A549 (cell line): ENCODE measurements at regions not wholly inside any gene's neighbourhood (a gene's known extent, or its start where the extent isn't known, plus 50 kb on each side); places are given as distances from the start of the nearest gene placed in this dataset.

Experiments
- CEBPB ChIP-seq, 2 experiments: fragments of >200 bp in 1 of 2; sonication (Bioruptor Twin) in 1 of 2; formaldehyde crosslinking in 1 of 2; IDR thresholded peaks; 2 replicates each; pipeline ENCODE4 v1.6.1; 2012 to 2016
- CHD2 ChIP-seq: fragments of 150-350 bp; IDR thresholded peaks from 2 replicates; pipeline ENCODE4 v1.6.1; 2014; ENCODE audit warnings: low read length; ENCODE audit not compliant: partially characterized antibody
- EP300 ChIP-seq, 2 experiments: fragments of >200 bp; sonication (Bioruptor Twin); formaldehyde crosslinking; IDR thresholded peaks; 2 replicates in 1 of 2; 3 replicates in 1 of 2; pipeline ENCODE4 v1.6.1; 2016 to 2017
- HOXA7 ChIP-seq: fragments of 250-450 bp; sonication (Bioruptor Pico); IDR thresholded peaks from 2 replicates; pipeline ENCODE4 v1.5.0; 2020; ENCODE audit warnings: mild to moderate bottlenecking, moderate library complexity
- NR3C1 ChIP-seq: fragments of >200 bp; sonication (Bioruptor Twin); formaldehyde crosslinking; IDR thresholded peaks from 3 replicates; pipeline ENCODE4 v1.6.1; 2017
- POLR2A ChIP-seq: IDR thresholded peaks from 2 replicates; pipeline ENCODE4 v1.6.1; 2012; ENCODE audit warnings: mild to moderate bottlenecking, low read length
- REST ChIP-seq: fragments of 200-600 bp; sonication (generic); IDR thresholded peaks from 2 replicates; pipeline ENCODE4 v1.6.1; 2016; ENCODE audit warnings: antibody characterized with exemption, mild to moderate bottlenecking, moderate library complexity
- RFX5 ChIP-seq: fragments of 450-650 bp; IDR thresholded peaks from 2 replicates; pipeline ENCODE4 v1.7.1; 2014; ENCODE audit warnings: antibody characterized with exemption, mild to moderate bottlenecking, moderate library complexity
- ZSCAN20 ChIP-seq: fragments of 250-450 bp; sonication (Bioruptor Pico); IDR thresholded peaks from 2 replicates; pipeline ENCODE4 v1.8.0; 2022; ENCODE audit warnings: mild to moderate bottlenecking, moderate library complexity
- TF ChIP-seq, protein P1 (sequence below): fragments of >200 bp; sonication (Bioruptor Twin); formaldehyde crosslinking; IDR thresholded peaks from 3 replicates; pipeline ENCODE4 v1.5.1; 2016
- TF ChIP-seq, protein P2 (sequence below): fragments of 450-650 bp; IDR thresholded peaks from 2 replicates; pipeline ENCODE4 v1.6.1; 2014; ENCODE audit warnings: antibody characterized with exemption

- TF ChIP-seq, protein P1, sequence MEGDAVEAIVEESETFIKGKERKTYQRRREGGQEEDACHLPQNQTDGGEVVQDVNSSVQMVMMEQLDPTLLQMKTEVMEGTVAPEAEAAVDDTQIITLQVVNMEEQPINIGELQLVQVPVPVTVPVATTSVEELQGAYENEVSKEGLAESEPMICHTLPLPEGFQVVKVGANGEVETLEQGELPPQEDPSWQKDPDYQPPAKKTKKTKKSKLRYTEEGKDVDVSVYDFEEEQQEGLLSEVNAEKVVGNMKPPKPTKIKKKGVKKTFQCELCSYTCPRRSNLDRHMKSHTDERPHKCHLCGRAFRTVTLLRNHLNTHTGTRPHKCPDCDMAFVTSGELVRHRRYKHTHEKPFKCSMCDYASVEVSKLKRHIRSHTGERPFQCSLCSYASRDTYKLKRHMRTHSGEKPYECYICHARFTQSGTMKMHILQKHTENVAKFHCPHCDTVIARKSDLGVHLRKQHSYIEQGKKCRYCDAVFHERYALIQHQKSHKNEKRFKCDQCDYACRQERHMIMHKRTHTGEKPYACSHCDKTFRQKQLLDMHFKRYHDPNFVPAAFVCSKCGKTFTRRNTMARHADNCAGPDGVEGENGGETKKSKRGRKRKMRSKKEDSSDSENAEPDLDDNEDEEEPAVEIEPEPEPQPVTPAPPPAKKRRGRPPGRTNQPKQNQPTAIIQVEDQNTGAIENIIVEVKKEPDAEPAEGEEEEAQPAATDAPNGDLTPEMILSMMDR, result no peak
- no peak for TF ChIP-seq REST
- TF ChIP-seq NR3C1, result no peak
- TF ChIP-seq, protein P2, sequence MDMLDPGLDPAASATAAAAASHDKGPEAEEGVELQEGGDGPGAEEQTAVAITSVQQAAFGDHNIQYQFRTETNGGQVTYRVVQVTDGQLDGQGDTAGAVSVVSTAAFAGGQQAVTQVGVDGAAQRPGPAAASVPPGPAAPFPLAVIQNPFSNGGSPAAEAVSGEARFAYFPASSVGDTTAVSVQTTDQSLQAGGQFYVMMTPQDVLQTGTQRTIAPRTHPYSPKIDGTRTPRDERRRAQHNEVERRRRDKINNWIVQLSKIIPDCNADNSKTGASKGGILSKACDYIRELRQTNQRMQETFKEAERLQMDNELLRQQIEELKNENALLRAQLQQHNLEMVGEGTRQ, result no peak
- TF ChIP-seq HOXA7 (CRISPR knock-in tag), result no peak
- TF ChIP-seq POLR2A, result no peak
- TF ChIP-seq CEBPB (IDR thresholded peaks at IDR 0.05), result no peak
- no peak for TF ChIP-seq EP300 (IDR thresholded peaks at IDR 0.05)
- no peak for TF ChIP-seq CHD2
- TF ChIP-seq RFX5, result no peak
- TF ChIP-seq ZSCAN20 (CRISPR knock-in tag), result no peak
These were observed 357.2 kb downstream of the SLITRK6 start for GRCh38 chr13:85441975-85442374.
